Mucosa of stomach (tissue), 1 donor: ENCODE measurements at regions not wholly inside any gene's neighbourhood (a gene's known extent, or its start where the extent isn't known, plus 50 kb on each side); places are given as distances from the start of the nearest gene placed in this dataset.

Experiments
- H3K27me3 ChIP-seq: one replicate; pipeline ENCODE4 v1.7.0; 2013; ENCODE audit warnings: mild to moderate bottlenecking, low read length; ENCODE audit not compliant: control insufficient read depth, insufficient read depth
- H3K36me3 ChIP-seq: one replicate; pipeline ENCODE4 v1.7.0; 2013; ENCODE audit warnings: low read length; ENCODE audit not compliant: control insufficient read depth, insufficient read depth
- H3K4me1 ChIP-seq: one replicate; pipeline ENCODE4 v1.7.0; 2013; ENCODE audit warnings: mild to moderate bottlenecking, low read length; ENCODE audit not compliant: control insufficient read depth, insufficient read depth
- H3K4me3 ChIP-seq: one replicate; pipeline ENCODE4 v1.7.0; 2013; ENCODE audit warnings: low read length
- H3K9ac ChIP-seq: one replicate; pipeline ENCODE4 v1.7.0; 2013; ENCODE audit warnings: mild to moderate bottlenecking, low read length, moderate library complexity
- H3K9me3 ChIP-seq: one replicate; pipeline ENCODE4 v1.7.0; 2013; ENCODE audit warnings: mild to moderate bottlenecking, low read length, moderate library complexity; ENCODE audit not compliant: control insufficient read depth
- donor health status: Pancreatic carcinoma.

GRCh38 chr1:72869873-72870272 is 587.5 kb upstream of the NEGR1 start:
- Histone ChIP-seq H3K9ac (no peak overlapping the region), H3K27me3 (no peaks in the 10 kb centered on the region)

DNA sequence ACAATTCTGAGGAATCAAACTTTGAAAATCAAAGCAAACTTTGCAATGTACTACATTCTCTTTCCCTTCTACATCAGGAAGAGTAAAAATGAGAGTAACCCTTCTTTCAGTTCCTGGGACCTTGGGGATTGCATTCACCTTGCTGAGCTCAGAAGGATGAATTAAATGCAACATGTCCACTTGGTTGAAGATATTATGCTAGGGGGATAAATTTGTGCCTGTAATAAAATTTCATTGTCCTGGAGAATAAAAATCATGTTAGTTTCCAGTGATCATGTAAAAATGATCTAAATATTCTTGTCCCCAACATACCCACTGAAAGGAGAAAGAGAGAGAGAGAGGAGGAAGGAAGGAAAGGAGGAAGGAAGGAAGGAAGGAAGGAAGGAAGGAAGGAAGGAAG is 587.1 kb upstream of the NEGR1 start:
- H3K4me1 ChIP-seq: no peaks in the 10 kb centered on the region
- H3K36me3 ChIP-seq: no peaks in the 10 kb centered on the region
- no peaks in the 10 kb centered on the region for H3K9me3 ChIP-seq
- H3K9ac ChIP-seq: no peak overlapping the region
- no peak overlapping the region for H3K4me3 ChIP-seq
- H3K27me3 ChIP-seq: no peaks in the 10 kb centered on the region

More at GRCh38 chr1:72869873-72870272, 587.5 kb upstream of the NEGR1 start:
- H3K4me1 ChIP-seq: no peaks in the 10 kb centered on the region
- H3K4me3 ChIP-seq: no peak overlapping the region
- H3K36me3 ChIP-seq: no peaks in the 10 kb centered on the region
- H3K9me3 ChIP-seq: no peaks in the 10 kb centered on the region

GRCh38 chr1:72851597-72851996 is 569.3 kb upstream of the NEGR1 start:
- Histone ChIP-seq H3K9me3 (no peaks in the 10 kb centered on the region), H3K36me3 (no peaks in the 10 kb centered on the region), H3K27me3 (no peaks in the 10 kb centered on the region), H3K4me3 (no peak overlapping the region), H3K9ac (no peak overlapping the region), H3K4me1 (no peaks in the 10 kb centered on the region)

DNA sequence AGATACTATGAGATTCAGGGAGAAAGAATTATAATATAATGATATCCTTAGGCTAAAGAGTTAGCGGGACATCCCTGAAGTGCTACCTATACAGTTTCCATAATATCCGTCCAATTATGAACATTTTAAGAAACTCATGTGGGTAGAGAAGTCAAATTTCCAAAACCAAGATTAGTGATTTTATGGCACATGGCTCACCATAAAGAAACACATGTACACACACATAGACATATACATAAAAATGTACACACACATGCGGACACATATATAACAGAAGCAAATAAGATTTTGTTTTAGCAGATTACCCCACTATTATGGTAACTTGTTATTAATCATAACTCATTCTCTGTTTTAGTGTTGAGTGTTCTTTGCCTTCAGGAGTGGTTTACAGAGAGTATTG is 566.7 kb upstream of the NEGR1 start:
- Histone ChIP-seq H3K4me1 (no peaks in the 10 kb centered on the region), H3K9ac (no peak overlapping the region), H3K9me3 (no peaks in the 10 kb centered on the region), H3K4me3 (no peak overlapping the region), H3K27me3 (no peaks in the 10 kb centered on the region), H3K36me3 (no peaks in the 10 kb centered on the region)

- Histone ChIP-seq H3K9ac (no peak overlapping the region), H3K4me1 (no peaks in the 10 kb centered on the region), H3K27me3 (no peaks in the 10 kb centered on the region), H3K4me3 (no peak overlapping the region), H3K9me3 (no peaks in the 10 kb centered on the region), H3K36me3 (no peaks in the 10 kb centered on the region)
Measured at GRCh38 chr1:72847651-72848050, 565.3 kb upstream of the NEGR1 start.

DNA sequence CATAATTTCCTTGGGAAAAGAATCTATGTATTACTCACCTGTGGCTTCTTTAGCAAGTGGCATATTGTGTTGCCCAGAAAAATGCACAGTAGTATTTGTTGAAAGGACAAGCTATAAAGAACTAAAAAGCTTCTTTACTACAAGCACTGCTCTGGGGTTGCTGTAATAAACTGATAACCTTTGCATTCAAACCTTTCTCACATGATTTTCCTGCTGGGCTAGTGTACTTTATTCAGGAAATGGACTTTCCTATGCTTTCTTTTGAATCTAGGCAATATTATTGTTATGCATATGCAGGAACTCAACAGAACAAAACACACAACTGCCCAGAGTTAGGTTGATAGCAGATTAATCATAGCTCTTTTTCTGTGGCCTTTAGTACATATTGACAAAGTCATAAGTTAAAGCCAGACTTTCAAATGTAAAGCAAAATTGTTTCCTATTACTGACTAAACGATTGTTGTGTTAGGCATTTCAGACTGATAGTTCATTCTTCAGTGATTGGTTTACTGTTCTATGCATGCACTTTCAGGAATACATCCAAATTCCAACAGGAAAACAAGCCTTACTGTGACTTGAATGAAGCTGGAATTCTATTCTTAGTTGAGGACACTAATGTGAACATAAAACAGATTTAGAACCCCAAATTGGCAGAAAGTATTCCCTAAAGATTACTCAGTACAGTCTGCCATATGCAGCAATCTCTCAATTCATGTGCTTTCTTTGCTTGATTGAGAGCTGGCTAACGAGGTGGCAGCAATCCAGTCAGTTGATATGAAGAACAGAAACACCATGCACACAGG is 564.3 kb upstream of the NEGR1 start:
- Histone ChIP-seq H3K4me3 (no peak overlapping the region), H3K27me3 (no peaks in the 10 kb centered on the region), H3K9ac (no peak overlapping the region), H3K4me1 (no peaks in the 10 kb centered on the region), H3K36me3 (no peaks in the 10 kb centered on the region), H3K9me3 (no peaks in the 10 kb centered on the region)

GRCh38 chr1:72845981-72846380 is 563.6 kb upstream of the NEGR1 start:
- Histone ChIP-seq H3K27me3 (no peaks in the 10 kb centered on the region), H3K4me1 (no peaks in the 10 kb centered on the region), H3K9ac (no peak overlapping the region), H3K4me3 (no peak overlapping the region), H3K9me3 (no peaks in the 10 kb centered on the region), H3K36me3 (no peaks in the 10 kb centered on the region)

DNA sequence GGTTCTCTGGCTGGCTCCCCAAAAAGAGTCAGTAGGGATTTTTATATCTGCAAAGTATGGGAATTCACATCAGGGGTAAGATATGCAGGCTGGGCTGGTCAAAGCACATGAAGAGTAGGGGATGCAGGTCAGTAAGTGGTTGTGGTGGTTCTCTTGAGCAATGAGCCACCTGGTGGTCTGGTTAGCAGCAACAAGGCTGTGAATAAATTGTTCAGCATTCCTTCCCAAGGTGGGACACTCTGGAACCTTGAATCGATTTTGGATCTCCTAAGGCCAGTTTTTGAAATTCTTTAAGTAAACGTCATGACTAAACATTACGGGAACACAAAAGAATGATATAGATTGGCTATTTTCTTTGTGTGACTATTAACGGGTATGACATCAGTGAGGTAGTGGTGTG is 563.0 kb upstream of the NEGR1 start:
- Histone ChIP-seq H3K36me3 (no peaks in the 10 kb centered on the region), H3K27me3 (no peaks in the 10 kb centered on the region), H3K4me1 (no peaks in the 10 kb centered on the region), H3K9me3 (no peaks in the 10 kb centered on the region), H3K4me3 (no peak overlapping the region), H3K9ac (no peak overlapping the region)

GRCh38 chr1:72837781-72838180 is 555.4 kb upstream of the NEGR1 start:
- H3K4me1 ChIP-seq: no peaks in the 10 kb centered on the region
- H3K36me3 ChIP-seq: no peaks in the 10 kb centered on the region
- H3K27me3 ChIP-seq: no peaks in the 10 kb centered on the region
- no peak overlapping the region for H3K9ac ChIP-seq
- no peaks in the 10 kb centered on the region for H3K9me3 ChIP-seq
- H3K4me3 ChIP-seq: no peak overlapping the region

GRCh38 chr1:72830606-72831390 is 548.5 kb upstream of the NEGR1 start:
- Histone ChIP-seq H3K9me3 (no peaks in the 10 kb centered on the region), H3K9ac (no peak overlapping the region), H3K27me3 (no peaks in the 10 kb centered on the region)

GRCh38 chr1:72827278-72827677 is 544.9 kb upstream of the NEGR1 start:
- Histone ChIP-seq H3K27me3 (no peaks in the 10 kb centered on the region), H3K9me3 (no peaks in the 10 kb centered on the region), H3K9ac (no peak overlapping the region), H3K36me3 (no peaks in the 10 kb centered on the region), H3K4me3 (no peak overlapping the region), H3K4me1 (no peaks in the 10 kb centered on the region)

More at GRCh38 chr1:72830606-72831390, 548.5 kb upstream of the NEGR1 start:
- H3K36me3 ChIP-seq: no peaks in the 10 kb centered on the region
- H3K4me3 ChIP-seq: no peak overlapping the region
- no peaks in the 10 kb centered on the region for H3K4me1 ChIP-seq

GRCh38 chr1:72804541-72804940 is 522.2 kb upstream of the NEGR1 start:
- Histone ChIP-seq H3K9me3 (no peaks in the 10 kb centered on the region), H3K9ac (no peak overlapping the region), H3K27me3 (no peaks in the 10 kb centered on the region), H3K36me3 (no peaks in the 10 kb centered on the region), H3K4me1 (no peaks in the 10 kb centered on the region), H3K4me3 (no peak overlapping the region)
